A673 (cell line): ENCODE measurements at regions not wholly inside any gene's neighbourhood (a gene's known extent, or its start where the extent isn't known, plus 50 kb on each side); places are given as distances from the start of the nearest gene placed in this dataset.

Source experiments
- EZH2 ChIP-seq: fragments of 200-600 bp; sonication (generic); IDR thresholded peaks from 2 replicates; pipeline ENCODE4 v1.6.1; 2017; ENCODE audit warnings: borderline replicate concordance, low read depth, mild to moderate bottlenecking, mixed read lengths, antibody characterized with exemption, low read length; ENCODE audit not compliant: poor library complexity, severe bottlenecking
- TF ChIP-seq, protein P1 (sequence below): fragments of 300-800, 200-600 bp; sonication (generic); conservative IDR thresholded peaks from 2 replicates; pipeline ENCODE4 v1.5.1; 2017; ENCODE audit warnings: low read depth, mild to moderate bottlenecking, antibody characterized with exemption, low read length, moderate library complexity, mixed read lengths

DNA sequence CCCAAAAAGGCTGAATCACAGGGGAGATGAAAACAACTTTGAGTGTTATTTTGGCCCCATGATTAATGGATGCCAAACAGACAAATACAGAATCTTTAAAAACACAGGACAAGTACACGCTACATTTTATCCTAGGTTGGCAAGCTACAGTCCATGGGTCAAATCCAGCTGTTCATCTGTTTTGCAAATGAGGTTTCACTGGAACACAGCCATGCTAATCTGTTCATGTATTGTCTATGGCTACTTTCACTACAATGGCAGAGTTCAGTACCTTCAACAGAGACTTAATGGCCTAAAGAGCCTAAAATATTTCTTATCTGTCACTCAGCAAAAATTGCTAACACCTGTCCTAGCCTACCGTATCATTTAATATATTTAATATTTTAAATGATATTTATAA is 1548.5 kb upstream of the IGFBP7 start:
- TF ChIP-seq, protein P1, sequence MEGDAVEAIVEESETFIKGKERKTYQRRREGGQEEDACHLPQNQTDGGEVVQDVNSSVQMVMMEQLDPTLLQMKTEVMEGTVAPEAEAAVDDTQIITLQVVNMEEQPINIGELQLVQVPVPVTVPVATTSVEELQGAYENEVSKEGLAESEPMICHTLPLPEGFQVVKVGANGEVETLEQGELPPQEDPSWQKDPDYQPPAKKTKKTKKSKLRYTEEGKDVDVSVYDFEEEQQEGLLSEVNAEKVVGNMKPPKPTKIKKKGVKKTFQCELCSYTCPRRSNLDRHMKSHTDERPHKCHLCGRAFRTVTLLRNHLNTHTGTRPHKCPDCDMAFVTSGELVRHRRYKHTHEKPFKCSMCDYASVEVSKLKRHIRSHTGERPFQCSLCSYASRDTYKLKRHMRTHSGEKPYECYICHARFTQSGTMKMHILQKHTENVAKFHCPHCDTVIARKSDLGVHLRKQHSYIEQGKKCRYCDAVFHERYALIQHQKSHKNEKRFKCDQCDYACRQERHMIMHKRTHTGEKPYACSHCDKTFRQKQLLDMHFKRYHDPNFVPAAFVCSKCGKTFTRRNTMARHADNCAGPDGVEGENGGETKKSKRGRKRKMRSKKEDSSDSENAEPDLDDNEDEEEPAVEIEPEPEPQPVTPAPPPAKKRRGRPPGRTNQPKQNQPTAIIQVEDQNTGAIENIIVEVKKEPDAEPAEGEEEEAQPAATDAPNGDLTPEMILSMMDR: no peak
- no peak for TF ChIP-seq EZH2
